ENCODE measurements at regions not wholly inside any gene's neighbourhood (a gene's known extent, or its start where the extent isn't known, plus 50 kb on each side); places are given as distances from the start of the nearest gene placed in this dataset.
A peak's percentile ranks its signal among the peaks of the same experiment; 100 is the strongest.

- ATAC-seq (ENCODE audit: low FRiP score in 2 of 2) (no peak), DNase-seq (no peak)
- Histone ChIP-seq H3K9me3 (no peaks in the 10 kb centered on the region), H3K36me3 (peaks cover 0 to 7% (median 0%) of the 10 kb centered on the region in 4 donors), H3K4me3 (no peak overlapping the region), H3K27me3 (peaks cover 0 to 8% (median 4%) of the 10 kb centered on the region in 4 donors), H3K27ac (peak overlapping the region in 2 of 4 donors; percentile 24 to 26), H3K4me1 (peaks cover 6 to 25% (median 14%) of the 10 kb centered on the region in 4 donors)
- TF ChIP-seq EP300 (IDR thresholded peaks at IDR 0.05) (no peak), POLR2AphosphoS5 (IDR thresholded peaks at IDR 0.05) (no peak), POLR2A (IDR thresholded peaks at IDR 0.05) (no peak)
- TF ChIP-seq, protein P1, sequence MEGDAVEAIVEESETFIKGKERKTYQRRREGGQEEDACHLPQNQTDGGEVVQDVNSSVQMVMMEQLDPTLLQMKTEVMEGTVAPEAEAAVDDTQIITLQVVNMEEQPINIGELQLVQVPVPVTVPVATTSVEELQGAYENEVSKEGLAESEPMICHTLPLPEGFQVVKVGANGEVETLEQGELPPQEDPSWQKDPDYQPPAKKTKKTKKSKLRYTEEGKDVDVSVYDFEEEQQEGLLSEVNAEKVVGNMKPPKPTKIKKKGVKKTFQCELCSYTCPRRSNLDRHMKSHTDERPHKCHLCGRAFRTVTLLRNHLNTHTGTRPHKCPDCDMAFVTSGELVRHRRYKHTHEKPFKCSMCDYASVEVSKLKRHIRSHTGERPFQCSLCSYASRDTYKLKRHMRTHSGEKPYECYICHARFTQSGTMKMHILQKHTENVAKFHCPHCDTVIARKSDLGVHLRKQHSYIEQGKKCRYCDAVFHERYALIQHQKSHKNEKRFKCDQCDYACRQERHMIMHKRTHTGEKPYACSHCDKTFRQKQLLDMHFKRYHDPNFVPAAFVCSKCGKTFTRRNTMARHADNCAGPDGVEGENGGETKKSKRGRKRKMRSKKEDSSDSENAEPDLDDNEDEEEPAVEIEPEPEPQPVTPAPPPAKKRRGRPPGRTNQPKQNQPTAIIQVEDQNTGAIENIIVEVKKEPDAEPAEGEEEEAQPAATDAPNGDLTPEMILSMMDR (IDR thresholded peaks at IDR 0.05) = no peak
- 84 to 90% methylated on average over 4 of the region's 4 CpGs for WGBS, 2 donors
Observed at GRCh38 chr10:21169271-21169670, 272.2 kb upstream of the NEBL start.

GRCh38 chr10:21167288-21168010 is 270.3 kb upstream of the NEBL start:
- Histone ChIP-seq H3K27me3 (no peaks in the 10 kb centered on the region), H3K4me3 (peak overlapping the region in 3 of 4 donors; percentile 1 to 21 (median 15)), H3K36me3 (peaks cover 0 to 7% (median 0%) of the 10 kb centered on the region in 4 donors), H3K4me1 (peaks cover 0 to 18% (median 5%) of the 10 kb centered on the region in 4 donors), H3K9me3 (no peaks in the 10 kb centered on the region), H3K27ac (peak overlapping the region; percentile 63 to 82 (median 71))
- 67 to 73% methylated on average over 8 of the region's 8 CpGs for WGBS, 2 donors
- TF ChIP-seq EP300 (IDR thresholded peaks at IDR 0.05) (no peak), POLR2AphosphoS5 (IDR thresholded peaks at IDR 0.05) (no peak), POLR2A (IDR thresholded peaks at IDR 0.05) (no peak)
- TF ChIP-seq, protein P1 (IDR thresholded peaks at IDR 0.05) = no peak
- DNase-seq = no peak
- ATAC-seq (ENCODE audit: low FRiP score in 2 of 2) = no peak

- Histone ChIP-seq H3K4me3 (peak overlapping the region in 3 of 4 donors; percentile 1 to 21 (median 15)), H3K27ac (peak overlapping the region; percentile 63 to 82 (median 71)), H3K4me1 (peaks cover 0 to 13% (median 2%) of the 10 kb centered on the region in 4 donors), H3K9me3 (no peaks in the 10 kb centered on the region), H3K27me3 (no peaks in the 10 kb centered on the region), H3K36me3 (peaks cover 0 to 7% (median 0%) of the 10 kb centered on the region in 4 donors)
- TF ChIP-seq, protein P1 (IDR thresholded peaks at IDR 0.05) = no peak
- TF ChIP-seq POLR2A (IDR thresholded peaks at IDR 0.05) (peak in 2 of 4 donors; percentile 27 to 48), EP300 (IDR thresholded peaks at IDR 0.05) (peak in 2 of 4 donors; percentile 55 to 82), POLR2AphosphoS5 (IDR thresholded peaks at IDR 0.05) (peak; percentile 40 to 53)
- ATAC-seq (ENCODE audit: low FRiP score in 2 of 2) = peak; percentile 72 to 90
- peak in 1 of 2 donors; percentile 84 for DNase-seq
- WGBS, 2 donors = 51 to 60% methylated on average over 16 of the region's 16 CpGs
Observed at GRCh38 chr10:21166557-21167287, 269.6 kb upstream of the NEBL start.

- H3K4me3 ChIP-seq = no peak overlapping the region
- ATAC-seq (ENCODE audit: low FRiP score in 2 of 2) (peak in 1 of 2 donors; percentile 12), DNase-seq (no peak)
- peak overlapping the region; percentile 39 to 64 (median 52) for H3K27ac ChIP-seq
- no peaks in the 10 kb centered on the region for H3K36me3 ChIP-seq
- TF ChIP-seq, protein P1 (IDR thresholded peaks at IDR 0.05) = no peak
- TF ChIP-seq POLR2A (IDR thresholded peaks at IDR 0.05) (no peak), POLR2AphosphoS5 (IDR thresholded peaks at IDR 0.05) (no peak), EP300 (IDR thresholded peaks at IDR 0.05) (no peak)
- no peaks in the 10 kb centered on the region for H3K27me3 ChIP-seq
- H3K4me1 ChIP-seq = peaks cover 0 to 9% (median 0%) of the 10 kb centered on the region in 4 donors
- H3K9me3 ChIP-seq = no peaks in the 10 kb centered on the region
- 84 to 90% methylated on average over 7 of the region's 7 CpGs for WGBS, 2 donors
Observed at GRCh38 chr10:21165489-21165888, 268.4 kb upstream of the NEBL start.
